HCT116 (cell line): ENCODE measurements at regions not wholly inside any gene's neighbourhood (a gene's known extent, or its start where the extent isn't known, plus 50 kb on each side); places are given as distances from the start of the nearest gene placed in this dataset.

ENCODE experiments used
- ATAC-seq: fragments of 200-7000 bp; cut with Tn5 transposase; 2 replicates; pipeline ENCODE4 v1.9.1; 2020; ENCODE audit warnings: mild to moderate bottlenecking, moderate library complexity
- BruUV-seq: library from RNA; stranded (reverse); fragments of 400-500 nt; replicated peaks from 2 replicates; lab custom pipeline; 2021; lab: Mats Ljungman, UMichigan
- CTCF ChIA-PET: fragments of 300-600 bp; sonication (Branson Sonifier 250); formaldehyde crosslinking; loops from one replicate; lab custom pipeline; 2021; ENCODE audit warnings: antibody characterized with exemption; lab: Charles Lee
- POLR2A ChIA-PET: fragments of 300-600, 350-600 bp; sonication (Branson Sonifier 250); formaldehyde crosslinking; loops from one replicate; lab custom pipeline; 2021; ENCODE audit warnings: antibody characterized with exemption; lab: Charles Lee
- RAD21 ChIA-PET, 2 experiments: fragments of 300-600 bp; sonication (Branson Sonifier 250); formaldehyde crosslinking; loops; one replicate each; lab custom pipeline; 2023; ENCODE audit warnings: low total read pairs in 2 of 2; ENCODE audit not compliant: uncharacterized antibody in 2 of 2, unreplicated experiment in 2 of 2, low non-redundant PET in 1 of 2; lab: Charles Lee
- DNase-seq: peaks from one replicate; pipeline ENCODE4 v3.0.0-alpha.2; 2010; ENCODE audit warnings: low read depth, low spot score
- H2AFZ ChIP-seq: fragments of 200-600 bp; shearing (Covaris generic), sonication (generic); 2 replicates; pipeline ENCODE4 v1.6.1; 2017; ENCODE audit warnings: low read depth, mixed run types, mixed read lengths, antibody characterized with exemption, low read length; ENCODE audit not compliant: poor library complexity, severe bottlenecking
- H3K27ac ChIP-seq: 2 replicates; pipeline ENCODE4 v1.5.1; 2012; ENCODE audit warnings: low read depth, low read length
- H3K27me3 ChIP-seq: fragments of 200-600 bp; sonication (generic); 2 replicates; pipeline ENCODE4 v1.6.1; 2016; ENCODE audit warnings: mixed run types, low read length, mixed read lengths; ENCODE audit not compliant: insufficient read depth
- H3K36me3 ChIP-seq, 2 experiments: fragments of 200-500 bp in 1 of 2; fragments of 200-600 bp in 1 of 2; sonication (Bioruptor generic) in 1 of 2; sonication (generic) in 1 of 2; 2 replicates each; pipeline versions ENCODE4 v1.5.1 to v1.6.1; 2014 to 2016; ENCODE audit warnings: low read length in 2 of 2, inconsistent platforms in 1 of 2, mixed read lengths in 1 of 2, mixed run types in 1 of 2; ENCODE audit not compliant: insufficient read depth in 2 of 2, control insufficient read depth in 1 of 2
- H3K4me1 ChIP-seq, 2 experiments: fragments of 200-600 bp in 1 of 2; sonication (generic) in 1 of 2; 2 replicates each; pipeline versions ENCODE4 v1.5.1 to v1.6.1; 2012 to 2017; ENCODE audit warnings: low read length in 2 of 2, inconsistent platforms in 1 of 2, mild to moderate bottlenecking in 1 of 2, mixed read lengths in 1 of 2, mixed run types in 1 of 2, moderate library complexity in 1 of 2; ENCODE audit not compliant: insufficient read depth in 2 of 2, control insufficient read depth in 1 of 2
- H3K4me2 ChIP-seq: fragments of 200-600 bp; sonication (generic); 2 replicates; pipeline ENCODE4 v1.6.1; 2017; ENCODE audit warnings: mixed run types, low read length, mixed read lengths
- H3K4me3 ChIP-seq, 2 experiments: fragments of 200-600 bp in 1 of 2; sonication (generic) in 1 of 2; replicated peaks in 1 of 2; 2 replicates each; pipeline ENCODE4 v1.5.1; 2011 to 2016; ENCODE audit warnings: low read length in 2 of 2, control low read depth in 1 of 2, low read depth in 1 of 2, mild to moderate bottlenecking in 1 of 2, mixed read lengths in 1 of 2, mixed run types in 1 of 2
- H3K79me2 ChIP-seq: fragments of 200-600 bp; sonication (generic); 2 replicates; pipeline ENCODE4 v1.6.1; 2017; ENCODE audit warnings: mild to moderate bottlenecking, mixed run types, low read length, moderate library complexity, mixed read lengths; ENCODE audit not compliant: insufficient read depth
- H3K9ac ChIP-seq: fragments of 200-600 bp; sonication (generic); 2 replicates; pipeline ENCODE4 v1.6.1; 2016; ENCODE audit warnings: low read length, mixed read lengths
- H3K9me2 ChIP-seq: fragments of 200-600 bp; sonication (generic), shearing (Covaris generic); 2 replicates; pipeline ENCODE4 v1.6.1; 2017; ENCODE audit warnings: mixed run types, mild to moderate bottlenecking, moderate library complexity; ENCODE audit not compliant: insufficient read depth
- H3K9me3 ChIP-seq, 2 experiments: fragments of 200-500 bp in 1 of 2; fragments of 200-600 bp in 1 of 2; sonication (Bioruptor generic) in 1 of 2; sonication (generic) in 1 of 2; 2 replicates each; pipeline ENCODE4 v1.6.1; 2014 to 2017; ENCODE audit warnings: low read length in 2 of 2, mixed read lengths in 2 of 2, inconsistent platforms in 1 of 2, low read depth in 1 of 2, mild to moderate bottlenecking in 1 of 2, mixed run types in 1 of 2, moderate library complexity in 1 of 2; ENCODE audit not compliant: control insufficient read depth in 1 of 2, insufficient read depth in 1 of 2
- H4K20me1 ChIP-seq: fragments of 200-600 bp; sonication (generic), shearing (Covaris generic); 2 replicates; pipeline ENCODE4 v1.6.1; 2017; ENCODE audit warnings: mixed run types, mild to moderate bottlenecking, moderate library complexity; ENCODE audit not compliant: insufficient read depth
- CBX3 ChIP-seq: IDR thresholded peaks from 2 replicates; pipeline ENCODE4 v1.6.1; 2012; ENCODE audit warnings: low read depth
- EGR1 ChIP-seq: IDR thresholded peaks from 2 replicates; pipeline ENCODE4 v1.6.1; 2012; ENCODE audit warnings: low read depth
- ELF1 ChIP-seq: IDR thresholded peaks from 2 replicates; pipeline ENCODE4 v1.6.1; 2012; ENCODE audit warnings: low read depth, borderline replicate concordance
- EZH2 ChIP-seq: fragments of 200-600 bp; sonication (generic); IDR thresholded peaks from 2 replicates; pipeline ENCODE4 v1.6.1; 2017; ENCODE audit warnings: antibody characterized with exemption, mixed run types
- EZH2phosphoT487 ChIP-seq: fragments of 200-600 bp; IDR thresholded peaks from 2 replicates; pipeline ENCODE4 v1.6.1; 2018; ENCODE audit warnings: antibody characterized with exemption, borderline replicate concordance
- JUND ChIP-seq: IDR thresholded peaks from 2 replicates; pipeline ENCODE4 v1.6.1; 2012
- POLR2A ChIP-seq: IDR thresholded peaks from 2 replicates; pipeline ENCODE4 v1.7.0; 2011; ENCODE audit warnings: borderline replicate concordance; ENCODE audit not compliant: insufficient read depth, insufficient read length; ENCODE audit errors: extremely low read depth
- POLR2AphosphoS5 ChIP-seq: IDR thresholded peaks from 2 replicates; pipeline ENCODE4 v1.6.1; 2011; ENCODE audit warnings: mild to moderate bottlenecking, low read depth, low read length, moderate library complexity
- SRF ChIP-seq: IDR thresholded peaks from 2 replicates; pipeline ENCODE4 v1.6.1; 2012; ENCODE audit warnings: low read depth
- ZFX ChIP-seq: fragments of 450-650 bp; IDR thresholded peaks from 2 replicates; pipeline ENCODE4 v1.6.1; 2017
- ZNF274 ChIP-seq: fragments of 200-500 bp; sonication (Bioruptor generic); IDR thresholded peaks from 2 replicates; pipeline ENCODE4 v1.6.1; 2014; ENCODE audit warnings: mild to moderate bottlenecking, low read depth, low read length, inconsistent platforms
- intact Hi-C: fragments of 100-400 bp; cut with micrococcal nuclease; formaldehyde crosslinking; loops from 2 replicates; pipeline ENCODE4 v1.10.0; 2022
- TF ChIP-seq, protein P1 (sequence below): IDR thresholded peaks from 2 replicates; pipeline ENCODE4 v1.6.1; 2012
- TF ChIP-seq, protein P2 (sequence below), 3 experiments: fragments of 200-600 bp in 1 of 3; sonication (generic) in 1 of 3; IDR thresholded peaks in 2 of 3; conservative IDR thresholded peaks in 1 of 3; 2 replicates each; pipeline ENCODE4 v1.5.1; 2012 to 2017; ENCODE audit warnings: low read depth in 2 of 3, low read length in 2 of 3, antibody characterized with exemption in 1 of 3, borderline replicate concordance in 1 of 3, control low read depth in 1 of 3, mild to moderate bottlenecking in 1 of 3, mixed read lengths in 1 of 3, mixed run types in 1 of 3, moderate library complexity in 1 of 3; ENCODE audit not compliant: insufficient read depth in 1 of 3
- TF ChIP-seq, protein P3 (sequence below): IDR thresholded peaks from 2 replicates; pipeline ENCODE4 v1.6.1; 2011; ENCODE audit warnings: mild to moderate bottlenecking, low read length, moderate library complexity; ENCODE audit not compliant: insufficient replicate concordance; ENCODE audit errors: extremely low read depth
- TF ChIP-seq, protein P4 (sequence below): IDR thresholded peaks from 2 replicates; pipeline ENCODE4 v1.6.1; 2012

DNA sequence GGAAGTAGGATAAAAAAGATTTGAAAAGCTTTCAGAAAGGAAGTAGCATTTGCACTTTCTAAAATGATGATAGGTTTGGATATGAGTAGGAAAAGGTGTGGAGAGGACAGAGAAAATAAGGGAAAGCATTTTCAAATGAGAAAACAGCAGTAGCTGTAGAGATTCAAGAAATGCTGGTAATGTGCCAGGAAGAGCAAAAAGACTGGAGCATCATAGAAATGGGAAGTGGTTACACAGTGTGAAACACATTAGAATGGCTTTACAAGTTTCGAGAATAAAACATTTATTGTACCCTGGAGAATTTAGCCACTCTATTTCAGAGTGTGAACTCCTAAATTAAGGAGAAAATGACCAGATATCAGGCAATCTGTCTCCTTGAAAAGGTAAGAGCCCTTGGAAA, 108.3 kb upstream of the CHL1 start:
- ChIA-PET CTCF (no interaction called here), POLR2A (no interaction called here), RAD21 (no interaction called here)
- no peaks in the 10 kb centered on the region for H4K20me1 ChIP-seq
- DNase-seq, result no peak
- no peaks in the 10 kb centered on the region for H3K9me2 ChIP-seq
- BruUV-seq, result no TSS peak
- no peak overlapping the region for H3K4me3 ChIP-seq
- no peaks in the 10 kb centered on the region for H3K79me2 ChIP-seq
- H3K36me3 ChIP-seq, result no peaks in the 10 kb centered on the region
- H3K27ac ChIP-seq, result no peak overlapping the region
- intact Hi-C loops, result no loop called here
- no peak overlapping the region for H3K4me2 ChIP-seq
- no peaks in the 10 kb centered on the region for H3K27me3 ChIP-seq
- H3K9ac ChIP-seq, result no peak overlapping the region
- no peaks in the 10 kb centered on the region for H3K4me1 ChIP-seq
- peaks cover 5 to 9% of the 10 kb centered on the region in 2 experiments; a peak in 2 of 4 replicates for H3K9me3 ChIP-seq
- TF ChIP-seq EGR1, result no peak
- no peak for TF ChIP-seq EZH2phosphoT487
- TF ChIP-seq, protein P1, sequence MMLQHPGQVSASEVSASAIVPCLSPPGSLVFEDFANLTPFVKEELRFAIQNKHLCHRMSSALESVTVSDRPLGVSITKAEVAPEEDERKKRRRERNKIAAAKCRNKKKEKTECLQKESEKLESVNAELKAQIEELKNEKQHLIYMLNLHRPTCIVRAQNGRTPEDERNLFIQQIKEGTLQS, result no peak
- no peak for TF ChIP-seq JUND
- no peak for TF ChIP-seq POLR2AphosphoS5
- TF ChIP-seq ZFX, result no peak
- TF ChIP-seq ZNF274, result no peak
- no peak for TF ChIP-seq POLR2A
- TF ChIP-seq, protein P2, sequence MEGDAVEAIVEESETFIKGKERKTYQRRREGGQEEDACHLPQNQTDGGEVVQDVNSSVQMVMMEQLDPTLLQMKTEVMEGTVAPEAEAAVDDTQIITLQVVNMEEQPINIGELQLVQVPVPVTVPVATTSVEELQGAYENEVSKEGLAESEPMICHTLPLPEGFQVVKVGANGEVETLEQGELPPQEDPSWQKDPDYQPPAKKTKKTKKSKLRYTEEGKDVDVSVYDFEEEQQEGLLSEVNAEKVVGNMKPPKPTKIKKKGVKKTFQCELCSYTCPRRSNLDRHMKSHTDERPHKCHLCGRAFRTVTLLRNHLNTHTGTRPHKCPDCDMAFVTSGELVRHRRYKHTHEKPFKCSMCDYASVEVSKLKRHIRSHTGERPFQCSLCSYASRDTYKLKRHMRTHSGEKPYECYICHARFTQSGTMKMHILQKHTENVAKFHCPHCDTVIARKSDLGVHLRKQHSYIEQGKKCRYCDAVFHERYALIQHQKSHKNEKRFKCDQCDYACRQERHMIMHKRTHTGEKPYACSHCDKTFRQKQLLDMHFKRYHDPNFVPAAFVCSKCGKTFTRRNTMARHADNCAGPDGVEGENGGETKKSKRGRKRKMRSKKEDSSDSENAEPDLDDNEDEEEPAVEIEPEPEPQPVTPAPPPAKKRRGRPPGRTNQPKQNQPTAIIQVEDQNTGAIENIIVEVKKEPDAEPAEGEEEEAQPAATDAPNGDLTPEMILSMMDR (IDR thresholded peaks at IDR 0.05 in 2 of 3, conservative IDR thresholded peaks at IDR 0.05 in 1 of 3; ENCODE audit: borderline replicate concordance in 1 of 3, insufficient read depth in 1 of 3, low read depth in 2 of 3, low read length in 2 of 3), result no peak
- TF ChIP-seq SRF, result no peak
- no peak for TF ChIP-seq EZH2
- TF ChIP-seq, protein P3, sequence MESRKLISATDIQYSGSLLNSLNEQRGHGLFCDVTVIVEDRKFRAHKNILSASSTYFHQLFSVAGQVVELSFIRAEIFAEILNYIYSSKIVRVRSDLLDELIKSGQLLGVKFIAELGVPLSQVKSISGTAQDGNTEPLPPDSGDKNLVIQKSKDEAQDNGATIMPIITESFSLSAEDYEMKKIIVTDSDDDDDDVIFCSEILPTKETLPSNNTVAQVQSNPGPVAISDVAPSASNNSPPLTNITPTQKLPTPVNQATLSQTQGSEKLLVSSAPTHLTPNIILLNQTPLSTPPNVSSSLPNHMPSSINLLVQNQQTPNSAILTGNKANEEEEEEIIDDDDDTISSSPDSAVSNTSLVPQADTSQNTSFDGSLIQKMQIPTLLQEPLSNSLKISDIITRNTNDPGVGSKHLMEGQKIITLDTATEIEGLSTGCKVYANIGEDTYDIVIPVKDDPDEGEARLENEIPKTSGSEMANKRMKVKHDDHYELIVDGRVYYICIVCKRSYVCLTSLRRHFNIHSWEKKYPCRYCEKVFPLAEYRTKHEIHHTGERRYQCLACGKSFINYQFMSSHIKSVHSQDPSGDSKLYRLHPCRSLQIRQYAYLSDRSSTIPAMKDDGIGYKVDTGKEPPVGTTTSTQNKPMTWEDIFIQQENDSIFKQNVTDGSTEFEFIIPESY, result no peak
- TF ChIP-seq, protein P4, sequence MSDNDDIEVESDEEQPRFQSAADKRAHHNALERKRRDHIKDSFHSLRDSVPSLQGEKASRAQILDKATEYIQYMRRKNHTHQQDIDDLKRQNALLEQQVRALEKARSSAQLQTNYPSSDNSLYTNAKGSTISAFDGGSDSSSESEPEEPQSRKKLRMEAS, result no peak
- TF ChIP-seq ELF1, result no peak
- TF ChIP-seq CBX3, result no peak
- TF ChIP-seq, all 23 proteins: peak for 0
- no peak for ATAC-seq
- H2AFZ ChIP-seq, result no peak overlapping the region
